Activated B cell treated with CpG ODN at 0.5 μM for 24 hours (primary cell): ENCODE measurements at regions not wholly inside any gene's neighbourhood (a gene's known extent, or its start where the extent isn't known, plus 50 kb on each side); places are given as distances from the start of the nearest gene placed in this dataset.
"Not testable (repeated sequence)": the region's sequence is repeated elsewhere in the genome, so short reads cannot be mapped to it uniquely, and the experiment has no call there.

ENCODE experiments used
- ATAC-seq: fragments of 200-7000 bp; cut with Tn5 transposase; one replicate; pipeline ENCODE4 v1.10.0; 2021; ENCODE audit warnings: low read depth, mild to moderate bottlenecking, moderate library complexity
- CTCF ChIA-PET: fragments of 350-600 bp; sonication (Branson Sonifier 250); formaldehyde crosslinking; loops from one replicate; lab custom pipeline; 2021; ENCODE audit warnings: antibody characterized with exemption; lab: Charles Lee
- POLR2A ChIA-PET: fragments of 350-600 bp; sonication (Branson Sonifier 250); formaldehyde crosslinking; loops from one replicate; lab custom pipeline; 2021; ENCODE audit warnings: antibody characterized with exemption; lab: Charles Lee
- DNase-seq: peaks from one replicate; pipeline ENCODE4 v3.0.0; 2022
- H3K27ac Mint-ChIP-seq: one replicate; pipeline ENCODE4 v1.8.0; 2020; ENCODE audit warnings: mixed read lengths
- H3K27me3 Mint-ChIP-seq: one replicate; pipeline ENCODE4 v1.8.0; 2021; ENCODE audit warnings: mixed read lengths
- H3K36me3 Mint-ChIP-seq: one replicate; pipeline ENCODE4 v1.8.0; 2021; ENCODE audit warnings: low read depth, mixed read lengths
- H3K4me1 Mint-ChIP-seq: one replicate; pipeline ENCODE4 v1.8.0; 2021; ENCODE audit warnings: mixed read lengths
- H3K4me3 Mint-ChIP-seq: one replicate; pipeline ENCODE4 v1.8.0; 2020; ENCODE audit warnings: mild to moderate bottlenecking, mixed read lengths
- H3K9me3 Mint-ChIP-seq: one replicate; pipeline ENCODE4 v1.8.0; 2020; ENCODE audit warnings: mixed read lengths
- CTCF ChIP-seq: fragments of 200-600 bp; IDR thresholded peaks from one replicate; pipeline ENCODE4 v1.8.0; 2022; ENCODE audit warnings: antibody characterized with exemption, mild to moderate bottlenecking
- intact Hi-C: fragments of 100-400 bp; cut with micrococcal nuclease; formaldehyde crosslinking; loops from one replicate; pipeline ENCODE4 v1.15.1; 2024

- ATAC-seq (no peak), DNase-seq (no peak)
- no peaks in the 10 kb centered on the region for H3K4me1 Mint-ChIP-seq
- ChIA-PET POLR2A (no interaction called here), CTCF (no interaction called here)
- H3K27ac Mint-ChIP-seq: no peak overlapping the region
- H3K4me3 Mint-ChIP-seq: no peak overlapping the region
- H3K9me3 Mint-ChIP-seq: peaks cover 3% of the 10 kb centered on the region
- intact Hi-C loops: no loop called here
- H3K36me3 Mint-ChIP-seq: no peaks in the 10 kb centered on the region
- TF ChIP-seq CTCF: no peak
- peaks cover 3% of the 10 kb centered on the region for H3K27me3 Mint-ChIP-seq
These were observed 84.0 kb downstream of the NSUN2 start for GRCh38 chr5:6548756-6549285.

- H3K9me3 Mint-ChIP-seq, H3K27ac Mint-ChIP-seq, intact Hi-C loops, CTCF ChIA-PET, H3K27me3 Mint-ChIP-seq, H3K36me3 Mint-ChIP-seq, ATAC-seq, DNase-seq, POLR2A ChIA-PET, H3K4me1 Mint-ChIP-seq, H3K4me3 Mint-ChIP-seq: not testable (repeated sequence)
These were observed 84.8 kb downstream of the NSUN2 start for GRCh38 chr5:6547926-6548519.

- POLR2A ChIA-PET: no interaction called here
- Mint-ChIP-seq H3K4me3 (no peak overlapping the region), H3K27ac (no peak overlapping the region)
These were observed 85.3 kb downstream of the NSUN2 start for GRCh38 chr5:6547498-6547897.

GRCh38 chr5:6545770-6546690, 86.8 kb downstream of the NSUN2 start:
- H3K36me3 Mint-ChIP-seq: no peaks in the 10 kb centered on the region
- no peaks in the 10 kb centered on the region for H3K4me1 Mint-ChIP-seq
- peaks cover 3% of the 10 kb centered on the region for H3K9me3 Mint-ChIP-seq
- no peak for DNase-seq
- intact Hi-C loops: no loop called here
- ChIA-PET POLR2A (no interaction called here), CTCF (no interaction called here)
- no peak overlapping the region for H3K4me3 Mint-ChIP-seq
- no peak for ATAC-seq
- TF ChIP-seq CTCF: no peak
- no peak overlapping the region for H3K27ac Mint-ChIP-seq
- H3K27me3 Mint-ChIP-seq: peaks cover 3% of the 10 kb centered on the region

More at GRCh38 chr5:6547498-6547897, 85.3 kb downstream of the NSUN2 start:
- no peaks in the 10 kb centered on the region for H3K4me1 Mint-ChIP-seq
- ATAC-seq (no peak), DNase-seq (no peak)
- TF ChIP-seq CTCF: no peak
- CTCF ChIA-PET: no interaction called here
- no peaks in the 10 kb centered on the region for H3K36me3 Mint-ChIP-seq
- peaks cover 3% of the 10 kb centered on the region for H3K27me3 Mint-ChIP-seq
- H3K9me3 Mint-ChIP-seq: peaks cover 3% of the 10 kb centered on the region
- intact Hi-C loops: no loop called here

GRCh38 chr5:6545036-6545693, 87.7 kb downstream of the NSUN2 start:
- intact Hi-C loops: no loop called here
- POLR2A ChIA-PET: no interaction called here
- ATAC-seq: no peak
- no peak for TF ChIP-seq CTCF
- CTCF ChIA-PET: no interaction called here
- no peak for DNase-seq
- H3K27ac Mint-ChIP-seq: no peak overlapping the region
- no peaks in the 10 kb centered on the region for H3K27me3 Mint-ChIP-seq
- H3K9me3 Mint-ChIP-seq: peaks cover 3% of the 10 kb centered on the region
- no peak overlapping the region for H3K4me3 Mint-ChIP-seq
- no peaks in the 10 kb centered on the region for H3K36me3 Mint-ChIP-seq
- H3K4me1 Mint-ChIP-seq: no peaks in the 10 kb centered on the region
